Peyer's patch (tissue), 4 donors: ENCODE measurements at regions not wholly inside any gene's neighbourhood (a gene's known extent, or its start where the extent isn't known, plus 50 kb on each side); places are given as distances from the start of the nearest gene placed in this dataset.

ENCODE experiments used
- POLR2A ChIP-seq, 2 donors: fragments of 450-650 bp; IDR thresholded peaks; one replicate each; pipeline ENCODE4 v1.5.1; 2017; ENCODE audit warnings: antibody characterized with exemption in 2 of 2, mild to moderate bottlenecking in 2 of 2, moderate library complexity in 2 of 2
- TF ChIP-seq, protein P1 (sequence below), 6 experiments: fragments of 450-650 bp in 4 of 6; fragments of 200-600 bp in 2 of 6; sonication (generic) in 1 of 6; IDR thresholded peaks; one replicate each; pipeline ENCODE4 v1.5.1; 2017 to 2019; ENCODE audit warnings: antibody characterized with exemption in 6 of 6, mild to moderate bottlenecking in 3 of 6, moderate library complexity in 1 of 6

DNA sequence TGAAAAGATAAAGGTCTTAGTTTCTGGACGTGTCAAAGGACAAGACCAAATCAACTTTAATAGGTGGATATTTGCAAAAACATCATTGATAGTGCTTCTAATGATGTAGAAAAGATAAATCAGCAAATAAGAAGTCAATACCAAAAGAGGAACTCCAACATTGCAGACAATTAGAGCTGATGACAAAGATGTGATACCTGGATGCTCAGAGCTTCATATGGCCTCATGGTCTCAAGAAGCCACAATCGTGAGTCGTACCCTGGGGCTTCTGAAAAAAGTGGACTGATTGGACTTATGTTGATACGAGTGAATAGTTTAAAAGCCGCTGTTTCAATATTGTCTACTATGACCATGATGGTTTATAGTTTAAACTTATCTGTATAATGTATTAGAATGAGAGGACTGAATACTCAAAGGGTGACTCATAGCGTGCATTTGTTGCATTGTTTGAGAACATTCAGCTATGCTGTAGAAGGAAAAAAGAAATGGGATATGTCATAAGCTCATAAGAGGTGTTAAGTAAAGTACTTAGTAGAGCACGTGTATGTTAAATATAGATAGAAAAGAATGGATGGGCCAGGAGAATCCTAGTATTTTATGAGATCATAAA lies 54.6 kb upstream of the RIPOR2 start:
- TF ChIP-seq, protein P1, sequence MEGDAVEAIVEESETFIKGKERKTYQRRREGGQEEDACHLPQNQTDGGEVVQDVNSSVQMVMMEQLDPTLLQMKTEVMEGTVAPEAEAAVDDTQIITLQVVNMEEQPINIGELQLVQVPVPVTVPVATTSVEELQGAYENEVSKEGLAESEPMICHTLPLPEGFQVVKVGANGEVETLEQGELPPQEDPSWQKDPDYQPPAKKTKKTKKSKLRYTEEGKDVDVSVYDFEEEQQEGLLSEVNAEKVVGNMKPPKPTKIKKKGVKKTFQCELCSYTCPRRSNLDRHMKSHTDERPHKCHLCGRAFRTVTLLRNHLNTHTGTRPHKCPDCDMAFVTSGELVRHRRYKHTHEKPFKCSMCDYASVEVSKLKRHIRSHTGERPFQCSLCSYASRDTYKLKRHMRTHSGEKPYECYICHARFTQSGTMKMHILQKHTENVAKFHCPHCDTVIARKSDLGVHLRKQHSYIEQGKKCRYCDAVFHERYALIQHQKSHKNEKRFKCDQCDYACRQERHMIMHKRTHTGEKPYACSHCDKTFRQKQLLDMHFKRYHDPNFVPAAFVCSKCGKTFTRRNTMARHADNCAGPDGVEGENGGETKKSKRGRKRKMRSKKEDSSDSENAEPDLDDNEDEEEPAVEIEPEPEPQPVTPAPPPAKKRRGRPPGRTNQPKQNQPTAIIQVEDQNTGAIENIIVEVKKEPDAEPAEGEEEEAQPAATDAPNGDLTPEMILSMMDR (IDR thresholded peaks at IDR 0.05), result no peak
- TF ChIP-seq POLR2A (IDR thresholded peaks at IDR 0.05), result no peak
